HEK293 (cell line): ENCODE measurements at regions not wholly inside any gene's neighbourhood (a gene's known extent, or its start where the extent isn't known, plus 50 kb on each side); places are given as distances from the start of the nearest gene placed in this dataset.

ENCODE experiments used
- CTCF ChIA-PET: fragments of 350-600 bp; formaldehyde crosslinking; extraction: SDS; loops from one replicate; lab custom pipeline; 2021; ENCODE audit warnings: antibody characterized with exemption; lab: Yijun Ruan, JAX
- POLR2A ChIA-PET: fragments of 300-600 bp; formaldehyde crosslinking; extraction: SDS; loops from one replicate; lab custom pipeline; 2020; ENCODE audit warnings: antibody characterized with exemption, inconsistent platforms; lab: Yijun Ruan, JAX
- H3K27ac ChIP-seq: fragments of 200-500 bp; sonication (Bioruptor generic); 2 replicates; pipeline ENCODE4 v1.5.1; 2014; ENCODE audit warnings: low read depth, low read length, control low read depth, inconsistent platforms; ENCODE audit errors: extremely low read depth
- H3K36me3 ChIP-seq, 2 experiments: fragments of 200-500 bp in 1 of 2; sonication (Bioruptor generic) in 1 of 2; 1 replicate in 1 of 2; 2 replicates in 1 of 2; pipeline ENCODE4 v1.5.1; 2014 to 2017; ENCODE audit warnings: inconsistent platforms in 2 of 2, low read length in 2 of 2; ENCODE audit not compliant: control insufficient read depth in 2 of 2, insufficient read depth in 1 of 2
- H3K4me1 ChIP-seq: fragments of 200-500 bp; sonication (Bioruptor generic); 2 replicates; pipeline ENCODE4 v1.5.1; 2014; ENCODE audit warnings: mild to moderate bottlenecking, low read length, inconsistent platforms; ENCODE audit not compliant: control insufficient read depth, insufficient read depth
- H3K4me3 ChIP-seq: 2 replicates; pipeline ENCODE4 v1.5.1; 2011; ENCODE audit warnings: low read depth, mild to moderate bottlenecking, control low read depth, low read length, moderate library complexity
- H3K9me3 ChIP-seq: fragments of 200-500 bp; sonication (Bioruptor generic); 2 replicates; pipeline ENCODE4 v1.5.1; 2014; ENCODE audit warnings: low read depth, low read length, inconsistent platforms; ENCODE audit not compliant: control insufficient read depth, insufficient read depth
- GFI1B ChIP-seq: fragments of 450-650 bp; formaldehyde crosslinking; IDR thresholded peaks from 2 replicates; pipeline ENCODE4 v1.5.1; 2016; ENCODE audit warnings: missing biosample characterization, missing genetic modification characterization
- GLIS2 ChIP-seq: fragments of 450-650 bp; formaldehyde crosslinking; IDR thresholded peaks from 2 replicates; pipeline ENCODE4 v1.5.1; 2016; ENCODE audit warnings: missing biosample characterization, missing genetic modification characterization
- KLF9 ChIP-seq: fragments of 450-650 bp; formaldehyde crosslinking; IDR thresholded peaks from 2 replicates; pipeline ENCODE4 v1.5.1; 2016; ENCODE audit warnings: missing biosample characterization, missing genetic modification characterization, low read depth
- MYNN ChIP-seq: fragments of 450-650 bp; formaldehyde crosslinking; IDR thresholded peaks from 2 replicates; pipeline ENCODE4 v1.5.1; 2016; ENCODE audit warnings: missing biosample characterization, missing genetic modification characterization, borderline replicate concordance
- MZF1 ChIP-seq: fragments of 450-650 bp; formaldehyde crosslinking; IDR thresholded peaks from 2 replicates; pipeline ENCODE4 v1.5.1; 2017; ENCODE audit warnings: missing biosample characterization, missing genetic modification characterization, borderline replicate concordance
- OVOL3 ChIP-seq: fragments of 450-650 bp; formaldehyde crosslinking; IDR thresholded peaks from 2 replicates; pipeline ENCODE4 v1.5.1; 2016; ENCODE audit warnings: missing biosample characterization, missing genetic modification characterization
- TSHZ1 ChIP-seq: fragments of 450-650 bp; formaldehyde crosslinking; IDR thresholded peaks from 2 replicates; pipeline ENCODE4 v1.5.1; 2016; ENCODE audit warnings: missing biosample characterization, missing genetic modification characterization, borderline replicate concordance
- ZNF121 ChIP-seq: fragments of 450-650 bp; formaldehyde crosslinking; IDR thresholded peaks from 2 replicates; pipeline ENCODE4 v1.5.1; 2016; ENCODE audit warnings: missing biosample characterization, missing genetic modification characterization
- ZNF24 ChIP-seq: fragments of 450-650 bp; formaldehyde crosslinking; IDR thresholded peaks from 2 replicates; pipeline ENCODE4 v1.5.1; 2016; ENCODE audit warnings: missing biosample characterization, missing genetic modification characterization
- ZNF280C ChIP-seq: fragments of 450-650 bp; formaldehyde crosslinking; IDR thresholded peaks from 2 replicates; pipeline ENCODE4 v1.5.1; 2016; ENCODE audit warnings: missing biosample characterization, missing genetic modification characterization
- ZNF292 ChIP-seq: fragments of 450-650 bp; formaldehyde crosslinking; IDR thresholded peaks from 2 replicates; pipeline ENCODE4 v1.5.1; 2016; ENCODE audit warnings: low read depth, missing biosample characterization, missing genetic modification characterization, borderline replicate concordance
- ZNF391 ChIP-seq: fragments of 450-650 bp; formaldehyde crosslinking; IDR thresholded peaks from 2 replicates; pipeline ENCODE4 v1.5.1; 2016; ENCODE audit warnings: low read depth, missing biosample characterization, missing genetic modification characterization, borderline replicate concordance
- ZNF394 ChIP-seq: fragments of 450-650 bp; formaldehyde crosslinking; IDR thresholded peaks from 2 replicates; pipeline ENCODE4 v1.5.1; 2016; ENCODE audit warnings: missing biosample characterization, missing genetic modification characterization, mild to moderate bottlenecking, moderate library complexity, borderline replicate concordance
- ZNF404 ChIP-seq: fragments of 450-650 bp; formaldehyde crosslinking; IDR thresholded peaks from 2 replicates; pipeline ENCODE4 v1.5.1; 2017; ENCODE audit warnings: missing biosample characterization, missing genetic modification characterization
- ZNF449 ChIP-seq: fragments of 450-650 bp; formaldehyde crosslinking; IDR thresholded peaks from 2 replicates; pipeline ENCODE4 v1.5.1; 2017; ENCODE audit warnings: missing biosample characterization, mild to moderate bottlenecking, missing genetic modification characterization, moderate library complexity
- ZNF513 ChIP-seq: fragments of 450-650 bp; IDR thresholded peaks from 2 replicates; pipeline ENCODE4 v1.5.1; 2018; ENCODE audit warnings: missing biosample characterization, missing genetic modification characterization
- ZNF660 ChIP-seq: fragments of 450-650 bp; IDR thresholded peaks from 2 replicates; pipeline ENCODE4 v1.5.1; 2018; ENCODE audit warnings: missing biosample characterization, mild to moderate bottlenecking, missing genetic modification characterization
- ZNF837 ChIP-seq: fragments of 450-650 bp; formaldehyde crosslinking; IDR thresholded peaks from 2 replicates; pipeline ENCODE4 v1.5.1; 2016; ENCODE audit warnings: missing biosample characterization, missing genetic modification characterization

GRCh38 chr6:74048387-74048786 is 352.4 kb downstream of the CD109 start (continued):
- TF ChIP-seq ZNF449 (tag by site-specific recombination) (no peak), OVOL3 (tag by site-specific recombination) (no peak), ZNF660 (tag by site-specific recombination) (no peak), GFI1B (no peak), GLIS2 (tag by site-specific recombination) (no peak)

DNA sequence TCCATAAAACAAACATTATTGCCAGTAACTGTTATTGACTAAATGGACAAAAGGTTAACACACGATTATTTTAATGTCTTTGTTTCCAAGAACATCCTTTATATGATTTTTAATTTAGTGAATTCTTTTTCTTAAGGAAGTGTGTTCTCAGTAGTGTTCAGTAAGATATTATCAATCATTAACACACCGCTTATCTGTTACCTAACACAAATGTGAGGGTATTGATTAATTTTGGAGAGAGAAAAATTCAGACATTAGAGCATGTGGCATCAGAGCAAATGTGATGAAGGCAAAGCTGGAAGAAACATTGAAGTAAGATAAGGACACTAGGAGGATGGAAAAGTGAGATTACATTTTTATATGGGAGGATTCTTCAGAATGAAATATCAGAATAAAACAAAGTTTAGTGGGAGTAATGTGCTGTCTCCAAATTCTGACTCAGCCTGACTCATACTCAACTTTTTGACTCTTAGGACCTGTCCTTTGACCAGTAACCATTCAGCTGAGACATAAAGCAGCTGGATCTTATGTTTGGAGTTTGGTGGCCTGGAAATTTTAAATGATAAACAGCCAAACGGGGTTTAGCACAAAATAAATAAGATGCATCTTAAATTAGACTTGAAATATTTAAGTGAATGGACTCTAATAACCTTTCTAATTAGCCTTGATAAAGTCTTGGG is 348.6 kb downstream of the CD109 start:
- no peaks in the 10 kb centered on the region for H3K36me3 ChIP-seq
- TF ChIP-seq ZNF391 (tag by site-specific recombination) (no peak), MZF1 (tag by site-specific recombination) (no peak), ZNF404 (tag by site-specific recombination) (no peak), TSHZ1 (tag by site-specific recombination) (no peak), KLF9 (no peak), ZNF292 (tag by site-specific recombination) (no peak), ZNF121 (tag by site-specific recombination) (no peak), ZNF394 (tag by site-specific recombination) (no peak), ZNF513 (tag by site-specific recombination) (no peak), ZNF837 (tag by site-specific recombination) (no peak), MYNN (tag by site-specific recombination) (no peak), ZNF24 (tag by site-specific recombination) (no peak), ZNF280C (tag by site-specific recombination) (no peak)
- H3K9me3 ChIP-seq = no peaks in the 10 kb centered on the region
- no peak overlapping the region for H3K27ac ChIP-seq
- no peaks in the 10 kb centered on the region for H3K4me1 ChIP-seq
- ChIA-PET CTCF (no interaction called here), POLR2A (no interaction called here)
- no peak overlapping the region for H3K4me3 ChIP-seq
